ENCODE measurements at regions not wholly inside any gene's neighbourhood (a gene's known extent, or its start where the extent isn't known, plus 50 kb on each side); places are given as distances from the start of the nearest gene placed in this dataset.
A peak's percentile ranks its signal among the peaks of the same experiment; 100 is the strongest.

GRCh38 chr13:104086759-104087158 is 1020.5 kb upstream of the SLC10A2 start:
- H4K8ac ChIP-seq (ENCODE audit: low read depth in 2 of 2, low read length in 2 of 2), result no peak overlapping the region
- in situ Hi-C loops (cut with MboI; ENCODE audit: low sequenced_read_pairs) (no loop called here), dilution Hi-C loops (cut with HindIII; ENCODE audit: low sequenced_read_pairs, unreplicated experiment) (no loop called here), intact Hi-C loops (cut with micrococcal nuclease) (no loop called here)
- no peaks in the 10 kb centered on the region for H4K20me1 ChIP-seq (ENCODE audit: insufficient read depth, low read length)
- H3K23ac ChIP-seq (ENCODE audit: low read depth, low read length), result no peak overlapping the region
- no peak overlapping the region for H2BK20ac ChIP-seq (ENCODE audit: low read depth, low read length)
- H4K5ac ChIP-seq (ENCODE audit: low read depth, low read length), result no peak overlapping the region
- no peak overlapping the region for H2BK5ac ChIP-seq (ENCODE audit: low read depth, low read length, poor library complexity, severe bottlenecking)
- no peaks in the 10 kb centered on the region for H3K9me1 ChIP-seq (ENCODE audit: insufficient read depth, low read length)
- H2BK15ac ChIP-seq (ENCODE audit: low read depth, low read length), result no peak overlapping the region; the same call in 2 of the 3 replicates
- H3K4me3 ChIP-seq (ENCODE audit: insufficient read depth, low read depth, low read length), result no peak overlapping the region
- no TSS peak for BruUV-seq (replicated peaks)
- no peak overlapping the region for H2AFZ ChIP-seq (replicated peaks; ENCODE audit: low read length, poor library complexity)
- H3K4me2 ChIP-seq (ENCODE audit: low read depth, low read length), result no peak overlapping the region
- TF ChIP-seq, protein P1, sequence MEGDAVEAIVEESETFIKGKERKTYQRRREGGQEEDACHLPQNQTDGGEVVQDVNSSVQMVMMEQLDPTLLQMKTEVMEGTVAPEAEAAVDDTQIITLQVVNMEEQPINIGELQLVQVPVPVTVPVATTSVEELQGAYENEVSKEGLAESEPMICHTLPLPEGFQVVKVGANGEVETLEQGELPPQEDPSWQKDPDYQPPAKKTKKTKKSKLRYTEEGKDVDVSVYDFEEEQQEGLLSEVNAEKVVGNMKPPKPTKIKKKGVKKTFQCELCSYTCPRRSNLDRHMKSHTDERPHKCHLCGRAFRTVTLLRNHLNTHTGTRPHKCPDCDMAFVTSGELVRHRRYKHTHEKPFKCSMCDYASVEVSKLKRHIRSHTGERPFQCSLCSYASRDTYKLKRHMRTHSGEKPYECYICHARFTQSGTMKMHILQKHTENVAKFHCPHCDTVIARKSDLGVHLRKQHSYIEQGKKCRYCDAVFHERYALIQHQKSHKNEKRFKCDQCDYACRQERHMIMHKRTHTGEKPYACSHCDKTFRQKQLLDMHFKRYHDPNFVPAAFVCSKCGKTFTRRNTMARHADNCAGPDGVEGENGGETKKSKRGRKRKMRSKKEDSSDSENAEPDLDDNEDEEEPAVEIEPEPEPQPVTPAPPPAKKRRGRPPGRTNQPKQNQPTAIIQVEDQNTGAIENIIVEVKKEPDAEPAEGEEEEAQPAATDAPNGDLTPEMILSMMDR (conservative IDR thresholded peaks at IDR 0.05; ENCODE audit: low read depth, low read length), result no peak
- TF ChIP-seq USF2 (IDR thresholded peaks at IDR 0.05; ENCODE audit: low read depth, low read length), result no peak
- TF ChIP-seq NFE2L2 (IDR thresholded peaks at IDR 0.05; ENCODE audit: low read depth, low read length), result no peak
- no peak for TF ChIP-seq RCOR1 (IDR thresholded peaks at IDR 0.05; ENCODE audit: insufficient replicate concordance, low read length)
- TF ChIP-seq FOS (IDR thresholded peaks at IDR 0.05; ENCODE audit: low read depth, low read length), result no peak
- TF ChIP-seq RAD21 (IDR thresholded peaks at IDR 0.05; ENCODE audit: low read length), result no peak
- no peak for TF ChIP-seq CEBPB (IDR thresholded peaks at IDR 0.05; ENCODE audit: low read depth, low read length)
- TF ChIP-seq CHD1 (IDR thresholded peaks at IDR 0.05; ENCODE audit: low read depth, low read length), result no peak
- no peak for TF ChIP-seq BHLHE40 (IDR thresholded peaks at IDR 0.05; ENCODE audit: low read depth, low read length)
- H3K4me1 ChIP-seq (ENCODE audit: control insufficient read depth, insufficient read depth, low read length), result no peaks in the 10 kb centered on the region
- no peaks in the 10 kb centered on the region for H3K9me3 ChIP-seq (ENCODE audit: control insufficient read depth, insufficient read depth, low read length)
- DNase-seq, result peak; percentile 46
- POLR2A ChIA-PET (ENCODE audit: unreplicated experiment), result no interaction called here
- H3K14ac ChIP-seq (replicated peaks; ENCODE audit: low read depth, low read length), result no peak overlapping the region
- H3K27me3 ChIP-seq (ENCODE audit: control insufficient read depth, insufficient read depth, low read length), result no peaks in the 10 kb centered on the region
- H3K36me3 ChIP-seq (ENCODE audit: control insufficient read depth, insufficient read depth, low read length), result no peaks in the 10 kb centered on the region
- no peak overlapping the region for H3K4ac ChIP-seq (ENCODE audit: low read depth, low read length)
- no peak overlapping the region for H3K18ac ChIP-seq (ENCODE audit: low read depth, low read length)
- H2AK9ac ChIP-seq (replicated peaks; ENCODE audit: low read depth, low read length, poor library complexity), result no peak overlapping the region
- no peak overlapping the region for H2AK5ac ChIP-seq (ENCODE audit: low read depth, low read length)
- no peak overlapping the region for H2BK120ac ChIP-seq (ENCODE audit: low read depth, low read length)
- no peak overlapping the region for H3K9ac ChIP-seq (ENCODE audit: low read depth, low read length)
- WGBS, 2 experiments (ENCODE audit: extremely low coverage in 2 of 2, insufficient read length in 1 of 2), result no CpG with 5 or more reads among the region's 5 CpGs
- H3K56ac ChIP-seq (ENCODE audit: extremely low read depth, insufficient read depth, low read length), result no peak overlapping the region
- no peaks in the 10 kb centered on the region for H3K79me1 ChIP-seq (ENCODE audit: low read depth in 1 of 2, low read length in 2 of 2)
- CTCF ChIA-PET, result no interaction called here
- no peak overlapping the region for H4K91ac ChIP-seq (ENCODE audit: insufficient read depth, low read depth, low read length)
- ATAC-seq (ENCODE audit: low read depth), result peak; percentile 88
- no peak overlapping the region for H3K27ac ChIP-seq (ENCODE audit: insufficient read depth, low read length)

Measured in IMR-90 (cell line).